ENCODE measurements at regions not wholly inside any gene's neighbourhood (a gene's known extent, or its start where the extent isn't known, plus 50 kb on each side); places are given as distances from the start of the nearest gene placed in this dataset.

- TF ChIP-seq CTCF (IDR thresholded peaks at IDR 0.05) (no peak), POLR2A (IDR thresholded peaks at IDR 0.05) (no peak)
Measured at GRCh38 chr3:10762116-10762515, 53.9 kb upstream of the SLC6A11 start.
